GM12875 (cell line): ENCODE measurements at regions not wholly inside any gene's neighbourhood (a gene's known extent, or its start where the extent isn't known, plus 50 kb on each side); places are given as distances from the start of the nearest gene placed in this dataset.

Experiments used
- H3K4me3 ChIP-seq: one replicate; pipeline ENCODE4 v1.5.1; 2011; ENCODE audit warnings: low read depth, low read length, control low read depth
- TF ChIP-seq, protein P1 (sequence below): IDR thresholded peaks from 2 replicates; pipeline ENCODE4 v1.5.1; 2011; ENCODE audit warnings: low read depth, mild to moderate bottlenecking, control low read depth, inconsistent platforms, low read length, moderate library complexity, borderline replicate concordance; ENCODE audit not compliant: insufficient read depth

DNA sequence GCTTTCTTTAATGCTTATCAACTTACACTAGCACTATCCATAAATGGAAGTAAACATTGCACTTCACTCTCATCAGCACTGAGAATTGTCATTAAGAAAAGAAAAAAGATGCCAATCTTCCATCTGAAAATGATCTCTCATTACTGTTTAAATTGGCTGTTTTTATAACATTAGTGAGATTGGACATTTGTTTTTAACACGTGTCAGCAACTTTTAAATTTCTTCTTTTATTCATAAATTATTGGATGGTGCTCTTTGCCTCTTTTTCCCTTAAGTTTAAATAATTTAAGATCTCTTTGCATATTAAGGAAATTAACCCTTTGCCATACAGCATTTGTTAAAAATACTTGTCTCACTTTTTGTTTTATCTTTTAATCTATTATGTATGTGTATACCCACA is 146.5 kb upstream of the CHST9 start:
- no peak overlapping the region for H3K4me3 ChIP-seq
- TF ChIP-seq, protein P1, sequence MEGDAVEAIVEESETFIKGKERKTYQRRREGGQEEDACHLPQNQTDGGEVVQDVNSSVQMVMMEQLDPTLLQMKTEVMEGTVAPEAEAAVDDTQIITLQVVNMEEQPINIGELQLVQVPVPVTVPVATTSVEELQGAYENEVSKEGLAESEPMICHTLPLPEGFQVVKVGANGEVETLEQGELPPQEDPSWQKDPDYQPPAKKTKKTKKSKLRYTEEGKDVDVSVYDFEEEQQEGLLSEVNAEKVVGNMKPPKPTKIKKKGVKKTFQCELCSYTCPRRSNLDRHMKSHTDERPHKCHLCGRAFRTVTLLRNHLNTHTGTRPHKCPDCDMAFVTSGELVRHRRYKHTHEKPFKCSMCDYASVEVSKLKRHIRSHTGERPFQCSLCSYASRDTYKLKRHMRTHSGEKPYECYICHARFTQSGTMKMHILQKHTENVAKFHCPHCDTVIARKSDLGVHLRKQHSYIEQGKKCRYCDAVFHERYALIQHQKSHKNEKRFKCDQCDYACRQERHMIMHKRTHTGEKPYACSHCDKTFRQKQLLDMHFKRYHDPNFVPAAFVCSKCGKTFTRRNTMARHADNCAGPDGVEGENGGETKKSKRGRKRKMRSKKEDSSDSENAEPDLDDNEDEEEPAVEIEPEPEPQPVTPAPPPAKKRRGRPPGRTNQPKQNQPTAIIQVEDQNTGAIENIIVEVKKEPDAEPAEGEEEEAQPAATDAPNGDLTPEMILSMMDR = no peak

DNA sequence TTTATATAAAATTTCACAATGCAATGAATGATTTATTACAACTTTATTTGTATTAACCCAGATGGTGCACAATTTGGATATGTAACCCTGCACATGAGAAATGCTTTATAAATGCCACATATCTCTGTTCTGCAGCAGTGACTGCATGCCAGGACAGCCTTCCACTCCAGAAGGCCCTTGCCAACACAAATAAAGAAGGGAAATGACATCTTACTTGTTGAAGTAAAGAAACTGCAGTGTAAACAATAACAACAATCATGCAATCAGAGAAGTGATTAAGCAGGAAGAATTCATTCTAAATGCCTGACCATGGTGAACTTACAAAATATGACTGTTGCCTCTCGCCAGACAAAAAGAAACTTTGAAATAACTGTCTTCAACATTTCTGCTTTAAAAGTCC is 129.9 kb upstream of the CHST9 start:
- no peak overlapping the region for H3K4me3 ChIP-seq
- TF ChIP-seq, protein P1 = no peak

DNA sequence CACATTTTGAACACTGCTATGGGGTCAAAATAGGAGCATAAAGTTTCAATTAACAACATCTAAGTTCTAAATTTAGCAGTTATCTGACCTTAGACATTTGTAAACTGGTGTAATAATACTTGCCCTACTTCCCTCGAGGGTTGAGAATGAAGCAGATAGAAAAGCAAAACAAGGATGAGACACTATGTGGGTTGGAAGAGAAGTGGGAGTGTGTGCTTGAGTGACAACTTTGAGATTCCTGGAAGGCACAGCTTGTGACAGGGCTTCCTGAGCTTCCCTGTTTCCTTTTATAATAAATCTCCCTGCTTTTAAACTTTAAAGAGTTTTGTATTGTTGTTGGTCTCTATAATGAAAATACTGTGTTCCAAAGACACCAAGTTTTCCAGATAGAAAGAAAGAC is 128.6 kb upstream of the CHST9 start:
- H3K4me3 ChIP-seq = no peak overlapping the region
- TF ChIP-seq, protein P1 = no peak

DNA sequence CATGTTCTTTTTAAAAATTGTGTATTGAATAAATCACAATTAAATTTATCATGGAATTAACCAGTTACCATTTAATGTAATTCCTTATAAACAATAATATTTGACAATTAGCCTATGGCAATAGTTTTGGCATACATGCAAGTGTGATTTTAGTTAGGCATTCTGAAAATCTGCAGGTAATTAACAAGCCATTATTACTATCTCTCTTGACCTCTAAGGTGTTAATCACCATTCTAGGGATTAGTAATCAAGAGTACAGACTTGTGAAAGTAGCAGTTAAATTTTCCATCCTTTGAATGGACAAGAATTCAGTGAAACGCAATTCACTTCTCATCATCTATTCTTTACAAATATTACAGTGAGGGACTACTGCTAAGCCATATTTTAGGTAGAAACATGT is 127.7 kb upstream of the CHST9 start:
- TF ChIP-seq, protein P1 = no peak
- H3K4me3 ChIP-seq = no peak overlapping the region

DNA sequence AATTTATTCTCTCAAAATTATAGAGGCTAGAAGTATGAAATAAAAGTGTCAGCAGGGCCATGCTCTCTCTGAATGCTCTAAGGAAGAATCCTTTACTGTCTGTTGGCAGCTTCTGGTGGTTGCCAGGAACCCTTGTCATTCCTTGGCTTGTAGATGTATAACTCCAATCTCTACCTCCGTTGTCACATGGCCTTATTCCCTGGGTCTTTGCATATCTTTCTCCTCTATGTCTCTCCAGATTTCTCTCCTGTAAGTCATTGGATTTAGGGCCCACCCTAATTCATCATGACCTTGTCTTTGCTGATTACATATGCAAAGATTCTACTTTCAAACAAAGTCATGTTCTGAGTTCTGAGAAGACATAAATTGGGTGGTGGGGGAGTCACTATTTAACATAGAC is 127.0 kb upstream of the CHST9 start:
- H3K4me3 ChIP-seq = no peak overlapping the region
- TF ChIP-seq, protein P1 = no peak

DNA sequence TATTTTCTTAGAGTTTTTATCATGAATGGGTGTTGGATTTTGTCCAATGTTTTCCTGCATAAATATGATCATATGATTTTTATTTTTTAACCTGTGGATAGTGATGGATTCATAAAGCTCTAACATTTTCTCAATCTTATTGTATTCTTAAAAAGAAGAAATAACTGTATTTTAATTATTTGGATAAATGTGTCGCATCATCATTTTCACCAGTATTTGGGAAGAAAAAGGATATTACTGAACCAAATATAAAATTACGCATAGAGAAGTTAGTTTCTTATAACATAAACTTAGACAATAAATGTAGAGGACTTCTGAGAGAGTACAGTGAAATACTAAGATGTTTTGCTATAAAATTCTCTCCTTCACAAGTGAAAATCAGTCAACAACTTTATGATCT is 126.0 kb upstream of the CHST9 start:
- TF ChIP-seq, protein P1 = no peak

DNA sequence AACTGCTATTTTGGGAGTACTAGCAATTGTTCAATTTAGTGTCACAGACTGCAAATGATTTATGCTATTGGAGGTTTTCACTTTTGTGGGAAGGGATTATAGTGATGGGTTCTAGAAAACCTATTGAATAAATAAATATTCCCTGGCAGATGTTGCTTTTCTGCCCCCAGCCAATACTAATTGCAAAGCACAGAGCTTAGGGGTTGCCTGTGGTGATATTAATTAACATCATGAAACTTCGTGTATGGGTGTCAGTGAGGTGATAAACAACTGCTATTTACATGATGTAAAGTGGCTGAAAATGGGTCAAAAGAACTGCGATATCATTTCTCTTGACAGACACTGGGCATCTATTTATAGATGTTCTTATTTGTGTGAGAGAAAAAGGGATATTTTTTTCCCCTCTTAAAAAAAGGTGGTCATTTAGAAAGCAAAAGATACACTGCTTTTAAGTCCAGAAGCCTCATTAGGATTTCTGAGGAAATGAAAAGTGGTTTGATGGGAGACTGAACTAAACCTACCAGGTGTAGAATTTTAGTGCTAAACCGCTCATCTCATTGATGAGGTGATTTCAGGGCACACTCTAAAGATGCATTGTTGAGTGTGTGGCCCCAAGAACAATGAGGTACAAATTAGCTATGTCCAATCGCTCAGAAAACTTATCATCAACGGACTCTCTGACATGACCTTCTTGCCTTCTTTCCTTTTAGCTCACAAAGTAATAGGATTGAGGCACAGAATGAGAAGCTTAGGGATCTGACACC is 116.7 kb upstream of the CHST9 start:
- H3K4me3 ChIP-seq = no peak overlapping the region
- TF ChIP-seq, protein P1 = no peak

More for the DNA sequence above, 126.0 kb upstream of the CHST9 start:
- H3K4me3 ChIP-seq = no peak overlapping the region
